Brain microvascular endothelial cell (primary cell): ENCODE measurements at regions not wholly inside any gene's neighbourhood (a gene's known extent, or its start where the extent isn't known, plus 50 kb on each side); places are given as distances from the start of the nearest gene placed in this dataset.

Experiments
- DNase-seq: peaks from one replicate; pipeline ENCODE4 v3.0.0-alpha.2; 2020
- H3K27ac ChIP-seq: fragments of 250-450 bp; sonication (Bioruptor Pico); 2 replicates; pipeline ENCODE4 v1.5.1; 2020; ENCODE audit warnings: mild to moderate bottlenecking, moderate library complexity
- H3K27me3 ChIP-seq: fragments of 250-450 bp; sonication (Bioruptor Pico); replicated peaks from 2 replicates; pipeline ENCODE4 v1.5.1; 2020; ENCODE audit warnings: mild to moderate bottlenecking
- H3K36me3 ChIP-seq: fragments of 250-450 bp; sonication (Bioruptor Pico); replicated peaks from 2 replicates; pipeline ENCODE4 v1.5.1; 2020; ENCODE audit warnings: mild to moderate bottlenecking
- H3K4me3 ChIP-seq: 2 replicates; pipeline ENCODE4 v1.5.1; 2011; ENCODE audit warnings: low read depth, mild to moderate bottlenecking, control low read depth, low read length, moderate library complexity
- in situ Hi-C: cut with HindIII; loops from 2 replicates; pipeline ENCODE4 v1.10.0; 2017; ENCODE audit warnings: low sequenced_read_pairs, low pct_ligation_motif_present
- TF ChIP-seq, protein P1 (sequence below): IDR thresholded peaks from 2 replicates; pipeline ENCODE4 v1.5.1; 2011; ENCODE audit warnings: low read depth, mild to moderate bottlenecking, moderate library complexity, low read length, control low read depth, inconsistent platforms; ENCODE audit errors: missing control alignments

DNA sequence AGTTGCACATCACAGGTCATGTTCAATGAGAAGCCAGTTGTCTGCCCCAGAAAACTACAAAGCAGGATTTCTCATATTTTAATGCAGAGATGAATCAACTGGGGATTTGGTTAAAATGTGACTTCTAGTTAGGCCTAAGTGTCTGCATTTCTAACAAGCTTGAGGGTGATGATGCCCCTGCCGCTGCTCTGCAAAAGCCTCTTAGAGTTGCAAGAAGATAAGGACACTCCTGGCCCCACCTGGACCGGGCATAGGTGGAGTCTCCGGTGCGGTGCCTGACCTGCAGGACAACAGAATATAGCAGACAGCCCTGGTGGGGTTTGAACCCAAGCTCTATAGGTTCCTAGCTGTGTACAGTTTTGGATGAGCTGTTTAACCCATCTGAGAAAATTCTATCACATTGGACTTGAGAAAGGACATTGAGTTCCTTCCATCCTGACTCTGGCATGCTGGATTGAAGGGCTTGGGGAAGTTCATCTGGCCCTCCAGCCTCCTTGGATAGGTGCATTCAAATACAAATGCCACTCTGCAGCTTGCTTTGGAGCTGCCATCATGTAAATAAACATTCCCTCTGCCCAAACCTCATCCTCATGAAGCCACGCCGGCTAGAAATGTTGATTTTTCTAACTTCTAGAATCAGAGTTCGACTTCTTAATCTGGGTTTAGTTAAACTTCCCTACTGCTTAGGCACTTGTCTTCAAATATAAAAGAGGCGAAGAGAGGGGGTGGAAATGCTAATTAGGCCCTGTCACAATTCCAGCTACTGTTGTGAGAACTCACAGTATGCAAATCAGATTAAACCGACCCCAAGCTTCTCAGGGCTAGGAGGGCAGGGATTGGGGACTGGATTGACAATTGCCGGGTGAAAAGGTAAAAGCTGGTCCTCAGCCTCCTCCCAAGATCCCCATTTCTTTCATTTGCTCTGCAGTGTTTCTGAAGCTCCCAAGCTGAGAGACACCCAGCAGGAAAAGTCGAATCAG lies 1225.6 kb downstream of the VRK1 start:
- H3K27ac ChIP-seq: no peak overlapping the region
- TF ChIP-seq, protein P1, sequence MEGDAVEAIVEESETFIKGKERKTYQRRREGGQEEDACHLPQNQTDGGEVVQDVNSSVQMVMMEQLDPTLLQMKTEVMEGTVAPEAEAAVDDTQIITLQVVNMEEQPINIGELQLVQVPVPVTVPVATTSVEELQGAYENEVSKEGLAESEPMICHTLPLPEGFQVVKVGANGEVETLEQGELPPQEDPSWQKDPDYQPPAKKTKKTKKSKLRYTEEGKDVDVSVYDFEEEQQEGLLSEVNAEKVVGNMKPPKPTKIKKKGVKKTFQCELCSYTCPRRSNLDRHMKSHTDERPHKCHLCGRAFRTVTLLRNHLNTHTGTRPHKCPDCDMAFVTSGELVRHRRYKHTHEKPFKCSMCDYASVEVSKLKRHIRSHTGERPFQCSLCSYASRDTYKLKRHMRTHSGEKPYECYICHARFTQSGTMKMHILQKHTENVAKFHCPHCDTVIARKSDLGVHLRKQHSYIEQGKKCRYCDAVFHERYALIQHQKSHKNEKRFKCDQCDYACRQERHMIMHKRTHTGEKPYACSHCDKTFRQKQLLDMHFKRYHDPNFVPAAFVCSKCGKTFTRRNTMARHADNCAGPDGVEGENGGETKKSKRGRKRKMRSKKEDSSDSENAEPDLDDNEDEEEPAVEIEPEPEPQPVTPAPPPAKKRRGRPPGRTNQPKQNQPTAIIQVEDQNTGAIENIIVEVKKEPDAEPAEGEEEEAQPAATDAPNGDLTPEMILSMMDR: no peak
- H3K4me3 ChIP-seq: no peak overlapping the region
- in situ Hi-C loops: no loop called here
- no peaks in the 10 kb centered on the region for H3K27me3 ChIP-seq
- no peaks in the 10 kb centered on the region for H3K36me3 ChIP-seq
- no peak for DNase-seq

DNA sequence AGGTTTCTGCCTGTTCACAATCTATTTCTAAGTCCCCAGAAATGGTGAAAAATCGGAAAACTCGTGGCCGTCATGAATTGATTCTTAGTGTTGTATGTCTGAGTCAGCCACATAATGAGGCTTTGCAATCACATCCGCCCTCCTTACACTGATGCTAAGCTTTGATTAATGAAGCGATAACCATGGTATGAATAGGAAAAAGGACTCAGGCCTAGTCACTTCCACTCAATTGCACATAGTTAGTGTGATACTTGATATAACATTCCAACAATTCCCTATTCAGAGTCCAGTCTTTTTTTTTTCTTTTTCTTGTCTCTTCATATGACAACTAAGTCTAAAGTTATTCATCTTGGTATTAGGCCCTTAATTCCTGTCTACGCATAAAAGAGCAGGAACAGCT lies 1231.0 kb downstream of the VRK1 start:
- no peaks in the 10 kb centered on the region for H3K27me3 ChIP-seq
- no peaks in the 10 kb centered on the region for H3K36me3 ChIP-seq
- H3K27ac ChIP-seq: no peak overlapping the region
- TF ChIP-seq, protein P1: no peak
- H3K4me3 ChIP-seq: no peak overlapping the region
- DNase-seq: no peak
- in situ Hi-C loops: no loop called here

DNA sequence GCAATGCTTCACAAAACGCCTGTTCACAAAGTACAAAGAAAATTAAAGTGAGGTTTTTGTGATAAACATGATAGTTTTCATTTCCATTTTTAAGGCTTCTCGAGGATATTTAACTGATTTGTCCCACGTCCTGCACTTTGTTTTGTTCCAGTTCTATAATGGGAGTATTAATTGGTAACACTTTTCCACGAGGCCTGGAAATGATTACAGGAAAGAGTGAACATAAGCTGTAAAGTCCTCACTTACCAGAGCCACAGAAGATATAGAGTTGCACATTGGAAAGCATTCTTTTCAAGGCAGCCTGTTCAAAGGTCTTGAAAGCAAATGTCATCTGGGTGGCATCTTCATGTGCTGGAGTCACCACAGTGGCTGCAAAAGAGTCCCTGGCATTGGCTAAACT lies 1236.6 kb downstream of the BCL11B start:
- in situ Hi-C loops: no loop called here
- no peak for DNase-seq
- TF ChIP-seq, protein P1: no peak

DNA sequence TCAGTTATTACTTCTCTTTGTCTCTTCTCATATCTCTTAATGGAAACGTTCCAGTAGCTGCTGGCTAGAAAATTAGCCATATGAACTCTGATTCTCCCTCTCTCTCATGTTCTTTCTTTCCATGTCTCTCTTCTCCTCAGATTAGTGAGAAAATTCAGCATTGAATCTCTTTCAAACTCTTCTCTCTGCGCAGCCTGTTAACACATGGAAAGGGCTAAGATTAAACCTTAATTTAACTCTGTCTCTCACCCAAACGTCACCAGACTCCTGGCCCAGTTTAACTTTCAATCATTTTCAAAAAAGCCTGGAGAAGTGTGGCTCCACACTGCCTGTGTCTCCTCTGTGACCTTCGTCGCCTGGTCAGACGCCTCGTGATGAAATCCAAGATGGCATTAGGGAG lies 1234.2 kb downstream of the BCL11B start:
- TF ChIP-seq, protein P1: no peak
- no peak overlapping the region for H3K27ac ChIP-seq
- H3K36me3 ChIP-seq: no peaks in the 10 kb centered on the region
- H3K27me3 ChIP-seq: no peaks in the 10 kb centered on the region
- no peak for DNase-seq
- in situ Hi-C loops: no loop called here
- no peak overlapping the region for H3K4me3 ChIP-seq

More for the DNA sequence above, 1236.6 kb downstream of the BCL11B start:
- H3K4me3 ChIP-seq: no peak overlapping the region
- no peaks in the 10 kb centered on the region for H3K36me3 ChIP-seq
- no peaks in the 10 kb centered on the region for H3K27me3 ChIP-seq
- H3K27ac ChIP-seq: no peak overlapping the region

DNA sequence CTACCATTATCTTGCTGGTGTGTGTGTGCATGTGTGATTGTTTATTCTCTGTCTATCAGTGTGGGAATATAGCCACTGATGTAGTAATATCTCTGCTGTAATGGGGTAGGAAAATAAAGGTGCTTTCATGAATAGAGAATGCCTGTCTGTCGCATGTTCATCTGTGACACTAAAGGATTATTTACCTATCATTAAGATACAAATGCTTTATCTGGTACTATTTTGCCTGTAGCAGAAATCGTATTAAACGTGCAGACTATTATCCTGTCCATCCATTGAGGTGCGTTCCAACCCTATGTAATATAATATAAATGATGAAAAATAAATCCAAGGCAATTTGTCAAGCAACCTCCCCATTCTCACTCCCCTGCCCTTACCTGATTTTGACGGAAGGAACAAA lies 1215.1 kb downstream of the BCL11B start:
- H3K27me3 ChIP-seq: no peaks in the 10 kb centered on the region
- in situ Hi-C loops: no loop called here
- TF ChIP-seq, protein P1: no peak

More for the DNA sequence above, 1215.1 kb downstream of the BCL11B start:
- no peak for DNase-seq
- H3K36me3 ChIP-seq: no peaks in the 10 kb centered on the region
- H3K27ac ChIP-seq: no peak overlapping the region
- no peak overlapping the region for H3K4me3 ChIP-seq
